ENCODE measurements at regions not wholly inside any gene's neighbourhood (a gene's known extent, or its start where the extent isn't known, plus 50 kb on each side); places are given as distances from the start of the nearest gene placed in this dataset.

DNA sequence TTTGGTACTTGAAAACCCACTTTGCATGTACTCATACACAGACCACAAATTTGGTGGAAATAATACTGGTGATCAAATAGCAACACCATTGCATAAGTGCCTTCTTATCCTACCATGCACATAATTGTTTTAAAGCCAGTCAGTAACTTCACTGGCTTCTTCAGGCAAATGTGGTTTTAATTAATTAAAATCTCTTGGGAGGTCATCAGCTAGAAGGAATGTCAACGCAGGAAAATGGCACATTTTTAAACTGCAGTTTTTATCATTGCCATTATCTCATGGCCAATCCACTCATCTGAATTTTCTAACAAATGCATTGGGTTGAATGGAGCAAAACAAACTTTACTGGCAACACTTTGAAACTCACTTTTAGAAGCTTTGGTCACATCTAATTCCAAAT, 105.7 kb upstream of the ZPLD1 start:
- TF ChIP-seq CREM (IDR thresholded peaks at IDR 0.05; ENCODE audit: low read depth) (no peak), EZH2 (IDR thresholded peaks at IDR 0.05; ENCODE audit: borderline replicate concordance, control insufficient read depth, low read depth, low read length) (no peak), MTA2 (IDR thresholded peaks at IDR 0.05; ENCODE audit: low read depth) (no peak), POLR2AphosphoS2 (IDR thresholded peaks at IDR 0.05; ENCODE audit: low read depth, low read length) (no peak), CTCF (IDR thresholded peaks at IDR 0.05 in 2 of 3, conservative IDR thresholded peaks at IDR 0.05 in 1 of 3; ENCODE audit: control insufficient read depth in 2 of 3, extremely low read depth in 1 of 3, insufficient read depth in 1 of 3, low read depth in 3 of 3, low read length in 3 of 3) (no peak), GABPA (IDR thresholded peaks at IDR 0.05; ENCODE audit: low read depth) (no peak), TAF1 (IDR thresholded peaks at IDR 0.05; ENCODE audit: borderline replicate concordance, low read depth, low read length) (no peak), MXI1 (IDR thresholded peaks at IDR 0.05; ENCODE audit: low read depth, low read length) (no peak), SP1 (IDR thresholded peaks at IDR 0.05; ENCODE audit: low read depth, low read length) (no peak), HDAC2 (IDR thresholded peaks at IDR 0.05) (no peak), POLR2AphosphoS5 (IDR thresholded peaks at IDR 0.05; ENCODE audit: low read length) (no peak), YY1 (IDR thresholded peaks at IDR 0.05; ENCODE audit: low read depth, low read length) (no peak)
- TF ChIP-seq, protein P1, sequence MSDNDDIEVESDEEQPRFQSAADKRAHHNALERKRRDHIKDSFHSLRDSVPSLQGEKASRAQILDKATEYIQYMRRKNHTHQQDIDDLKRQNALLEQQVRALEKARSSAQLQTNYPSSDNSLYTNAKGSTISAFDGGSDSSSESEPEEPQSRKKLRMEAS (IDR thresholded peaks at IDR 0.05; ENCODE audit: low read depth, low read length): no peak
